ENCODE measurements at regions not wholly inside any gene's neighbourhood (a gene's known extent, or its start where the extent isn't known, plus 50 kb on each side); places are given as distances from the start of the nearest gene placed in this dataset.

GRCh38 chr4:126727461-126727860 is 905.3 kb upstream of the INTU start:
- no peak for TF ChIP-seq ZFX (IDR thresholded peaks at IDR 0.05; ENCODE audit: borderline replicate concordance)
- H3K27ac ChIP-seq: no peak overlapping the region

GRCh38 chr4:126731062-126731461 is 901.7 kb upstream of the INTU start:
- TF ChIP-seq CTCF (IDR thresholded peaks at IDR 0.05): no peak
- TF ChIP-seq ZFX (IDR thresholded peaks at IDR 0.05; ENCODE audit: borderline replicate concordance): no peak
- H3K27ac ChIP-seq: no peak overlapping the region

GRCh38 chr4:126733301-126733700 is 899.5 kb upstream of the INTU start:
- no peak for TF ChIP-seq CTCF (IDR thresholded peaks at IDR 0.05)
- TF ChIP-seq ZFX (IDR thresholded peaks at IDR 0.05; ENCODE audit: borderline replicate concordance): no peak
- no peak overlapping the region for H3K27ac ChIP-seq

GRCh38 chr4:126734465-126734864 is 898.3 kb upstream of the INTU start:
- no peak for TF ChIP-seq CTCF (IDR thresholded peaks at IDR 0.05)
- no peak overlapping the region for H3K27ac ChIP-seq

- no peak overlapping the region for H3K27ac ChIP-seq
- no peak for TF ChIP-seq CTCF (IDR thresholded peaks at IDR 0.05)
Measured at GRCh38 chr4:126735294-126736132, 897.2 kb upstream of the INTU start.

- no peak for TF ChIP-seq ZFX (IDR thresholded peaks at IDR 0.05; ENCODE audit: borderline replicate concordance)
- TF ChIP-seq CTCF (IDR thresholded peaks at IDR 0.05): no peak
- no peak overlapping the region for H3K27ac ChIP-seq
Measured at GRCh38 chr4:126736133-126736518, 896.6 kb upstream of the INTU start.

- TF ChIP-seq ZFX (IDR thresholded peaks at IDR 0.05; ENCODE audit: borderline replicate concordance) (no peak), CTCF (IDR thresholded peaks at IDR 0.05) (no peak)
- H3K27ac ChIP-seq: no peak overlapping the region
Measured at GRCh38 chr4:126737899-126738526, 894.7 kb upstream of the INTU start.

All from 22Rv1 (cell line).